MM.1S (cell line): ENCODE measurements at regions not wholly inside any gene's neighbourhood (a gene's known extent, or its start where the extent isn't known, plus 50 kb on each side); places are given as distances from the start of the nearest gene placed in this dataset.

ENCODE experiments used
- CTCF ChIP-seq: fragments of 300-600 bp; sonication (generic); IDR thresholded peaks from 2 replicates; pipeline ENCODE4 v1.5.1; 2016; ENCODE audit warnings: antibody characterized with exemption, low read length, mixed read lengths
- EZH2 ChIP-seq: fragments of 300-600 bp; sonication (generic); optimal IDR thresholded peaks from 2 replicates; pipeline ENCODE3; 2017; ENCODE audit warnings: low read depth, mild to moderate bottlenecking, antibody characterized with exemption, low read length, mixed read lengths

- TF ChIP-seq EZH2 (no peak), CTCF (no peak)
These were observed 1160.3 kb downstream of the FAM181B start for GRCh38 chr11:81573367-81573766.
